GM23338 (cell line): ENCODE measurements at regions not wholly inside any gene's neighbourhood (a gene's known extent, or its start where the extent isn't known, plus 50 kb on each side); places are given as distances from the start of the nearest gene placed in this dataset.

Experiments
- CREB1 ChIP-seq: fragments of 250-450 bp; sonication (Bioruptor Pico); IDR thresholded peaks from 2 replicates; pipeline ENCODE4 v1.5.0; 2020; ENCODE audit warnings: low read depth, mild to moderate bottlenecking, moderate library complexity
- CTCF ChIP-seq, 2 experiments: fragments of 200-600 bp in 1 of 2; sonication (generic) in 1 of 2; conservative IDR thresholded peaks; 2 replicates each; pipeline versions ENCODE4 v1.5.1 to v1.6.1; 2016 to 2017; ENCODE audit warnings: antibody characterized with exemption in 2 of 2, low read depth in 2 of 2, mild to moderate bottlenecking in 2 of 2, moderate library complexity in 1 of 2
- EZH2 ChIP-seq: fragments of 200-600 bp; sonication (generic); IDR thresholded peaks from one replicate; pipeline ENCODE4 v1.8.0; 2017; ENCODE audit warnings: antibody characterized with exemption, mild to moderate bottlenecking, low read depth; ENCODE audit not compliant: unreplicated experiment
- EZH2phosphoT487 ChIP-seq: fragments of 200-600 bp; sonication (generic); IDR thresholded peaks from one replicate; pipeline ENCODE4 v1.8.1; 2018; ENCODE audit warnings: antibody characterized with exemption; ENCODE audit not compliant: unreplicated experiment
- JUNB ChIP-seq: IDR thresholded peaks from one replicate; pipeline ENCODE4 v1.6.1; 2016; ENCODE audit warnings: antibody characterized with exemption; ENCODE audit not compliant: unreplicated experiment
- POLR2AphosphoS5 ChIP-seq: IDR thresholded peaks from 2 replicates; pipeline ENCODE4 v1.6.1; 2016; ENCODE audit warnings: antibody characterized with exemption, low read depth
- REST ChIP-seq: IDR thresholded peaks from one replicate; pipeline ENCODE4 v1.6.1; 2018; ENCODE audit warnings: antibody characterized with exemption; ENCODE audit not compliant: unreplicated experiment
- STAT1 ChIP-seq: IDR thresholded peaks from one replicate; pipeline ENCODE4 v1.6.1; 2016; ENCODE audit warnings: antibody characterized with exemption; ENCODE audit not compliant: unreplicated experiment
- ZNF114 ChIP-seq: fragments of 250-450 bp; sonication (Bioruptor Pico); IDR thresholded peaks from 2 replicates; pipeline ENCODE4 v1.5.0; 2020; ENCODE audit warnings: mild to moderate bottlenecking, moderate library complexity
- ZNF331 ChIP-seq: fragments of 250-450 bp; sonication (Bioruptor Pico); IDR thresholded peaks from 2 replicates; pipeline ENCODE4 v1.5.0; 2020; ENCODE audit warnings: low read depth, mild to moderate bottlenecking, moderate library complexity
- ZNF462 ChIP-seq: fragments of 250-450 bp; sonication (Bioruptor Pico); IDR thresholded peaks from 2 replicates; pipeline ENCODE4 v1.5.0; 2020; ENCODE audit warnings: mild to moderate bottlenecking, moderate library complexity

GRCh38 chr7:81187753-81188152 lies 268.9 kb upstream of the SEMA3C start:
- TF ChIP-seq CTCF (conservative IDR thresholded peaks at IDR 0.05; ENCODE audit: low read depth in 2 of 2) (no peak), REST (no peak), EZH2 (no peak), EZH2phosphoT487 (no peak), POLR2AphosphoS5 (no peak), ZNF114 (CRISPR knock-in tag) (no peak), STAT1 (no peak), JUNB (no peak), CREB1 (CRISPR knock-in tag) (no peak), ZNF331 (CRISPR knock-in tag) (no peak), ZNF462 (no peak)
